HepG2 (cell line): ENCODE measurements at regions not wholly inside any gene's neighbourhood (a gene's known extent, or its start where the extent isn't known, plus 50 kb on each side); places are given as distances from the start of the nearest gene placed in this dataset.

Source experiments
- CTCF ChIP-seq: sonication (generic); formaldehyde crosslinking; IDR thresholded peaks from 2 replicates; pipeline ENCODE4 v1.5.0; 2020; ENCODE audit warnings: mild to moderate bottlenecking, missing genetic modification reagents, moderate library complexity
- DNMT1 ChIP-seq: sonication (generic); formaldehyde crosslinking; IDR thresholded peaks from 2 replicates; pipeline ENCODE4 v1.5.1; 2020; ENCODE audit warnings: mild to moderate bottlenecking, missing genetic modification reagents
- FOSL1 ChIP-seq: sonication (generic); formaldehyde crosslinking; IDR thresholded peaks from 2 replicates; pipeline ENCODE4 v1.9.0; 2021; ENCODE audit warnings: missing genetic modification reagents, borderline replicate concordance
- HMG20B ChIP-seq: conservative IDR thresholded peaks from 2 replicates; pipeline ENCODE4 v1.6.1; 2016; ENCODE audit warnings: missing genetic modification reagents, missing compliant biosample characterization
- MAFG ChIP-seq: sonication (generic); formaldehyde crosslinking; IDR thresholded peaks from 2 replicates; pipeline ENCODE4 v1.5.1; 2020; ENCODE audit warnings: mild to moderate bottlenecking, missing genetic modification reagents
- NR1H2 ChIP-seq: sonication (generic); formaldehyde crosslinking; IDR thresholded peaks from 2 replicates; pipeline ENCODE4 v1.8.1; 2022; ENCODE audit warnings: low read depth, missing genetic modification reagents, borderline replicate concordance
- NR2F2 ChIP-seq: IDR thresholded peaks from 2 replicates; pipeline ENCODE4 v1.6.1; 2012; ENCODE audit warnings: low read depth, inconsistent platforms, borderline replicate concordance
- PREB ChIP-seq: sonication (generic); formaldehyde crosslinking; IDR thresholded peaks from 2 replicates; pipeline ENCODE4 v1.4.0; 2020; ENCODE audit warnings: missing genetic modification reagents
- RXRA ChIP-seq: sonication (generic); formaldehyde crosslinking; IDR thresholded peaks from 2 replicates; pipeline ENCODE4 v1.5.1; 2020; ENCODE audit warnings: missing genetic modification reagents
- ZFX ChIP-seq: sonication (generic); formaldehyde crosslinking; IDR thresholded peaks from 2 replicates; pipeline ENCODE4 v1.4.0; 2020; ENCODE audit warnings: mild to moderate bottlenecking, low read depth, missing genetic modification reagents, moderate library complexity
- ZNF367 ChIP-seq: sonication (generic); formaldehyde crosslinking; IDR thresholded peaks from 2 replicates; pipeline ENCODE4 v1.4.0; 2020; ENCODE audit warnings: missing genetic modification reagents, borderline replicate concordance
- ZNF567 ChIP-seq: sonication (generic); formaldehyde crosslinking; IDR thresholded peaks from 2 replicates; pipeline ENCODE4 v1.8.1; 2023; ENCODE audit warnings: mild to moderate bottlenecking, missing genetic modification reagents, borderline replicate concordance
- TF ChIP-seq, protein P1 (sequence below): IDR thresholded peaks from 2 replicates; pipeline ENCODE4 v1.6.1; 2012; ENCODE audit warnings: inconsistent platforms
- TF ChIP-seq, protein P2 (sequence below): sonication (generic); formaldehyde crosslinking; IDR thresholded peaks from 2 replicates; pipeline ENCODE4 v1.4.0; 2020; ENCODE audit warnings: missing genetic modification reagents

DNA sequence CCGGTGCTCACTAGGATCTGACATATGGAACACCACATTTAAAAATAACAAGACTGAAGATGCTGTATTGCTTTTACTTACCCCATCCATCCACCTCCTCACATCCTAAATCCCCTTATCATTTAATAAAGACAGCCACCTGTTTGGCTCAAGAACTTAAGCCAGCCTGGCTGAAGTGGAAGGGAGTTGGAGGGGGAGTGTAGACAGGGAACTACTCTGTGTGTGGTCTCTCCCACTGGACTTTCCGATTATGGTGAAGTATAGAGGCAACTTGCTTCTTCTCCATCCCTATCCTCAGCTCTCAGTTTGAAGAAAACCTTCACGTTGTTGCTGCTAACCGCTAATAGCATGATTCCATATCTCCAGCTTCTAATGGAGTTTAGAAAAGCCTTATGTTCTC lies 313.4 kb downstream of the CDH11 start:
- TF ChIP-seq CTCF (CRISPR knock-in tag) (no peak), FOSL1 (CRISPR knock-in tag) (no peak), ZFX (CRISPR knock-in tag) (no peak), MAFG (CRISPR knock-in tag) (no peak), DNMT1 (CRISPR knock-in tag) (no peak), ZNF567 (no peak), PREB (CRISPR knock-in tag) (no peak), NR2F2 (no peak), RXRA (CRISPR knock-in tag) (no peak), HMG20B (no peak), ZNF367 (CRISPR knock-in tag) (no peak), NR1H2 (CRISPR knock-in tag) (no peak)
- TF ChIP-seq, protein P1, sequence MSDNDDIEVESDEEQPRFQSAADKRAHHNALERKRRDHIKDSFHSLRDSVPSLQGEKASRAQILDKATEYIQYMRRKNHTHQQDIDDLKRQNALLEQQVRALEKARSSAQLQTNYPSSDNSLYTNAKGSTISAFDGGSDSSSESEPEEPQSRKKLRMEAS, result no peak
- TF ChIP-seq, protein P2, sequence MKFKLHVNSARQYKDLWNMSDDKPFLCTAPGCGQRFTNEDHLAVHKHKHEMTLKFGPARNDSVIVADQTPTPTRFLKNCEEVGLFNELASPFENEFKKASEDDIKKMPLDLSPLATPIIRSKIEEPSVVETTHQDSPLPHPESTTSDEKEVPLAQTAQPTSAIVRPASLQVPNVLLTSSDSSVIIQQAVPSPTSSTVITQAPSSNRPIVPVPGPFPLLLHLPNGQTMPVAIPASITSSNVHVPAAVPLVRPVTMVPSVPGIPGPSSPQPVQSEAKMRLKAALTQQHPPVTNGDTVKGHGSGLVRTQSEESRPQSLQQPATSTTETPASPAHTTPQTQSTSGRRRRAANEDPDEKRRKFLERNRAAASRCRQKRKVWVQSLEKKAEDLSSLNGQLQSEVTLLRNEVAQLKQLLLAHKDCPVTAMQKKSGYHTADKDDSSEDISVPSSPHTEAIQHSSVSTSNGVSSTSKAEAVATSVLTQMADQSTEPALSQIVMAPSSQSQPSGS (CRISPR knock-in tag), result no peak
